Pulmonary artery endothelial cell (primary cell): ENCODE measurements at regions not wholly inside any gene's neighbourhood (a gene's known extent, or its start where the extent isn't known, plus 50 kb on each side); places are given as distances from the start of the nearest gene placed in this dataset.
"Not testable (repeated sequence)": the region's sequence is repeated elsewhere in the genome, so short reads cannot be mapped to it uniquely, and the experiment has no call there.

Experiments used
- DNase-seq: peaks from one replicate; pipeline ENCODE4 v3.0.0-alpha.2; 2011; ENCODE audit warnings: low read depth, low spot score

GRCh38 chr20:23299673-23300050 lies 50.9 kb upstream of the NXT1 start:
- DNase-seq, result no peak

- no peak for DNase-seq
These were observed 51.5 kb upstream of the NXT1 start for GRCh38 chr20:23298926-23299672.

GRCh38 chr20:23298155-23298554 lies 52.4 kb upstream of the NXT1 start:
- DNase-seq, result no peak

GRCh38 chr20:23296841-23297701 lies 53.5 kb upstream of the NXT1 start:
- no peak for DNase-seq

- no peak for DNase-seq
These were observed 54.7 kb upstream of the NXT1 start for GRCh38 chr20:23295934-23296333.

- DNase-seq, result no peak
These were observed 55.9 kb upstream of the NXT1 start for GRCh38 chr20:23294671-23295070.

GRCh38 chr20:23294166-23294565 lies 56.4 kb upstream of the NXT1 start:
- DNase-seq, result no peak

- no peak for DNase-seq
These were observed 56.9 kb upstream of the NXT1 start for GRCh38 chr20:23293689-23294088.

GRCh38 chr20:23292311-23292710 lies 58.3 kb upstream of the NXT1 start:
- DNase-seq, result not testable (repeated sequence)

- no peak for DNase-seq
These were observed 58.9 kb upstream of the NXT1 start for GRCh38 chr20:23291575-23292240.

GRCh38 chr20:23290761-23291574 lies 59.6 kb upstream of the NXT1 start:
- no peak for DNase-seq

- no peak for DNase-seq
These were observed 60.7 kb upstream of the NXT1 start for GRCh38 chr20:23289724-23290395.

GRCh38 chr20:23289249-23289648 lies 61.3 kb upstream of the NXT1 start:
- no peak for DNase-seq

- no peak for DNase-seq
These were observed 63.0 kb upstream of the NXT1 start for GRCh38 chr20:23287354-23288190.

- no peak for DNase-seq
These were observed 64.2 kb upstream of the NXT1 start for GRCh38 chr20:23286346-23286745.

- no peak for DNase-seq
These were observed 65.1 kb upstream of the NXT1 start for GRCh38 chr20:23285536-23285935.

GRCh38 chr20:23284009-23284408 lies 66.6 kb upstream of the NXT1 start:
- no peak for DNase-seq

- no peak for DNase-seq
These were observed 67.3 kb upstream of the NXT1 start for GRCh38 chr20:23283096-23283850.

- DNase-seq, result no peak
These were observed 68.0 kb upstream of the NXT1 start for GRCh38 chr20:23282546-23282945.
